IPS-18a (cell line): ENCODE measurements at regions not wholly inside any gene's neighbourhood (a gene's known extent, or its start where the extent isn't known, plus 50 kb on each side); places are given as distances from the start of the nearest gene placed in this dataset.

ENCODE experiments used
- H3K27ac ChIP-seq: one replicate; pipeline ENCODE4 v1.5.1; 2013; ENCODE audit warnings: low read length
- H3K27me3 ChIP-seq: one replicate; pipeline ENCODE4 v1.6.1; 2013; ENCODE audit warnings: mild to moderate bottlenecking, low read length; ENCODE audit not compliant: control insufficient read depth, insufficient read depth
- H3K36me3 ChIP-seq: one replicate; pipeline ENCODE4 v1.6.1; 2013; ENCODE audit warnings: low read depth, low read length; ENCODE audit not compliant: control insufficient read depth
- H3K4me1 ChIP-seq: one replicate; pipeline ENCODE4 v1.6.1; 2013; ENCODE audit warnings: low read depth, low read length; ENCODE audit not compliant: control insufficient read depth
- H3K4me3 ChIP-seq: one replicate; pipeline ENCODE4 v1.5.1; 2013; ENCODE audit warnings: low read length
- H3K9ac ChIP-seq: one replicate; pipeline ENCODE4 v1.6.1; 2013; ENCODE audit warnings: mild to moderate bottlenecking, low read length, moderate library complexity
- H3K9me3 ChIP-seq: one replicate; pipeline ENCODE4 v1.6.1; 2013; ENCODE audit warnings: low read depth, low read length; ENCODE audit not compliant: control insufficient read depth

GRCh38 chr15:35304389-35304788 lies 219.3 kb upstream of the NANOGP8 start:
- H3K4me1 ChIP-seq, result peaks cover 8% of the 10 kb centered on the region
- H3K9ac ChIP-seq, result no peak overlapping the region
- no peak overlapping the region for H3K27ac ChIP-seq
- H3K36me3 ChIP-seq, result no peaks in the 10 kb centered on the region
- H3K9me3 ChIP-seq, result no peaks in the 10 kb centered on the region
- no peaks in the 10 kb centered on the region for H3K27me3 ChIP-seq
- no peak overlapping the region for H3K4me3 ChIP-seq

DNA sequence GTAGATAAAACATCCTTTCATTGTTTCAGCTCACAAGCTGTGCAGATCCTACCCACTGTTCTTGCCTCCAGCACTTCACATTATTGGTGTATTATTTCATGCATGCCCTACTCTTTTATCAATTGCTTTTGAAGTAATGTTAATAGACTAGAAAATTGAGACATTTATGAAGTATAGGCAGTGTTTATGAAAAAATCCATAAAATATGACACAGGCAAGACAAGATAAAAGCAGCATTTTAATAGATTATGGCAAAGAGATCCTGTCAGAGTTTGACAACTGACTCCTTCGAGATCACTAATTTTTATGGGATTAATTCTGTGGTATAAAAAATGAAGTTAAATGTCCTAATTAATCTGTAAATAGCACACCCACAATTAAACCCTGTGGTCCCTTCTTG lies 217.2 kb upstream of the NANOGP8 start:
- Histone ChIP-seq H3K36me3 (no peaks in the 10 kb centered on the region), H3K4me1 (peaks cover 8% of the 10 kb centered on the region), H3K9me3 (no peaks in the 10 kb centered on the region), H3K9ac (no peak overlapping the region), H3K27me3 (no peaks in the 10 kb centered on the region), H3K27ac (no peak overlapping the region), H3K4me3 (no peak overlapping the region)

- Histone ChIP-seq H3K4me3 (no peak overlapping the region), H3K4me1 (no peaks in the 10 kb centered on the region), H3K36me3 (no peaks in the 10 kb centered on the region), H3K27ac (no peak overlapping the region), H3K27me3 (no peaks in the 10 kb centered on the region), H3K9ac (no peak overlapping the region), H3K9me3 (no peaks in the 10 kb centered on the region)
These were observed 216.0 kb upstream of the NANOGP8 start for GRCh38 chr15:35301088-35301487.

- Histone ChIP-seq H3K36me3 (no peaks in the 10 kb centered on the region), H3K4me1 (no peaks in the 10 kb centered on the region), H3K27me3 (no peaks in the 10 kb centered on the region), H3K27ac (no peak overlapping the region), H3K9me3 (no peaks in the 10 kb centered on the region), H3K4me3 (no peak overlapping the region), H3K9ac (no peak overlapping the region)
These were observed 214.1 kb upstream of the NANOGP8 start for GRCh38 chr15:35299059-35299735.

GRCh38 chr15:35298509-35298908 lies 213.4 kb upstream of the NANOGP8 start:
- no peaks in the 10 kb centered on the region for H3K4me1 ChIP-seq
- H3K27me3 ChIP-seq, result no peaks in the 10 kb centered on the region
- no peaks in the 10 kb centered on the region for H3K36me3 ChIP-seq
- H3K27ac ChIP-seq, result no peak overlapping the region
- H3K4me3 ChIP-seq, result no peak overlapping the region
- no peaks in the 10 kb centered on the region for H3K9me3 ChIP-seq
- no peak overlapping the region for H3K9ac ChIP-seq

- Histone ChIP-seq H3K4me3 (no peak overlapping the region), H3K9ac (no peak overlapping the region), H3K27me3 (no peaks in the 10 kb centered on the region), H3K36me3 (no peaks in the 10 kb centered on the region), H3K27ac (no peak overlapping the region), H3K9me3 (no peaks in the 10 kb centered on the region), H3K4me1 (no peaks in the 10 kb centered on the region)
These were observed 208.4 kb upstream of the NANOGP8 start for GRCh38 chr15:35293353-35294130.

GRCh38 chr15:35290301-35290721 lies 205.2 kb upstream of the NANOGP8 start:
- Histone ChIP-seq H3K36me3 (no peaks in the 10 kb centered on the region), H3K9me3 (no peaks in the 10 kb centered on the region), H3K9ac (no peak overlapping the region), H3K27ac (no peak overlapping the region), H3K4me3 (no peak overlapping the region), H3K4me1 (no peaks in the 10 kb centered on the region), H3K27me3 (no peaks in the 10 kb centered on the region)

DNA sequence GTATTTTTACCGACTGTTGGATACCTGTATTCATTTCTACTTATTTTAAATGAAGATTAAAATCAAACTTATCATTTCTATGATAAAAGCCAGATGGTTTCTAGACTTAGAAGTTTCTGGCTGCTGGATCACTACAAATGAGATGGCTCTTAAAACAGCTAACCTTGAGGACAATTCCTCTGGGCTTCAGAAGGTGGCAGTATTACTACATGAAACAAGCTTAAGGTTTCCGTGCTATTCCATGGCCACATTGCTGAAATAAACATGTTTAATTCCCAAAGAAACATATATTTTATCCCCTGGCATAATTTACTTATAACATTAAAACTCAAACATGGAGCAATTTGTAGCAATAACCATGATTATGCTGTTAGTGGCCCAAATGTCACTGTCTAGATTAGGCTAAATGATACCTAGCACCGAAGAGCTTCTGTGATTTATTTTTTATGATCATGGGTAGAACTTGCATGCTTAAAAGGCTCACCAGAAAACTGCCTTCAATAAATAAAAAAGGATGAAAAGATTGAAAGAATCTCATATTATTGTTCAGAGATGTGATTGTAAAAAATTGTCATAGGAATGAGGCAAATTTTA lies 204.0 kb upstream of the NANOGP8 start:
- Histone ChIP-seq H3K36me3 (no peaks in the 10 kb centered on the region), H3K27me3 (no peaks in the 10 kb centered on the region), H3K9ac (no peak overlapping the region), H3K9me3 (no peaks in the 10 kb centered on the region), H3K4me1 (no peaks in the 10 kb centered on the region), H3K27ac (no peak overlapping the region), H3K4me3 (no peak overlapping the region)

DNA sequence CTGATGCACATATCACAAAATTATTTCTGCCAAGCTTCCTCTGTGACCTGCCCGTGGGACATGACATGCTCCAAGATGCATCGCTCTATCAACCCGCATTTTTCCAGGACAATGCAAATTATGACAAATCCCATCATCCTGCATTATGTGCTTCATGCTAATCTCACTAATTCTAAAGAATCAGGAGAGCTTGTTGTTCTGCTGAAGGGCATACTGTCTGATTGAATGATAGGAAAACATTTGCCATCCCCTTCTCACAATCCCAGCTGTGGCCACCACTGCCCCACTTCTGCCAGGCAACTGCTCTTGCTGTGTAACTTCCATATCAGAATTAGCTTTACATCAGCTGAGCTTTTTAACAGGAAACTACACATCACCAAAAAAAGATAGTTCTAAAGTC lies 203.5 kb upstream of the NANOGP8 start:
- H3K27ac ChIP-seq, result no peak overlapping the region
- no peaks in the 10 kb centered on the region for H3K27me3 ChIP-seq
- H3K4me1 ChIP-seq, result no peaks in the 10 kb centered on the region
- H3K9ac ChIP-seq, result no peak overlapping the region
- no peak overlapping the region for H3K4me3 ChIP-seq
- no peaks in the 10 kb centered on the region for H3K36me3 ChIP-seq
- no peaks in the 10 kb centered on the region for H3K9me3 ChIP-seq

DNA sequence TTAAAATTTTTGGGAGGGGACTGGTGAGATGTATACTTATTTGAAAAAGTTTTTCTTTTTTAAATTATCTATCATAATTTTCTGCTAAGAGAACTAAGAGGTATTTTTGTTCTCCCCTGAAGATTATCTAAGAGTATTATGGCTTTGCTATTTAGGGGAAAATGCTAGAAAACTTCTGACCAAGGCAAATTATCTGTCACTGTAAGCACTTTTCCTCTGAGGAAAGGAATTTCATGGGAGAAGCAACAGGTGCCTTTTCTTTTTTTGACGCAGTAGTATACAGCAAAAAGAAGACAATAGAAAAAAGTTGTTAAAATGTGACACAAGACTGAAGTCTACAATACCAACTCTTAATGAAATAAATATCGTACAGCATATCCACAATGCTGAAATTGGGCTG lies 201.6 kb upstream of the NANOGP8 start:
- Histone ChIP-seq H3K4me3 (no peak overlapping the region), H3K27me3 (no peaks in the 10 kb centered on the region), H3K9ac (no peak overlapping the region), H3K9me3 (no peaks in the 10 kb centered on the region), H3K4me1 (no peaks in the 10 kb centered on the region), H3K36me3 (no peaks in the 10 kb centered on the region), H3K27ac (no peak overlapping the region)

GRCh38 chr15:35282965-35283496 lies 197.9 kb upstream of the NANOGP8 start:
- H3K36me3 ChIP-seq, result no peaks in the 10 kb centered on the region
- no peak overlapping the region for H3K27ac ChIP-seq
- H3K9me3 ChIP-seq, result peaks cover under 1% of the 10 kb centered on the region

More at GRCh38 chr15:35282965-35283496, 197.9 kb upstream of the NANOGP8 start:
- no peak overlapping the region for H3K4me3 ChIP-seq
- H3K9ac ChIP-seq, result no peak overlapping the region
- no peaks in the 10 kb centered on the region for H3K27me3 ChIP-seq
- H3K4me1 ChIP-seq, result no peaks in the 10 kb centered on the region
